Esophagus squamous epithelium (tissue), 4 donors: ENCODE measurements at regions not wholly inside any gene's neighbourhood (a gene's known extent, or its start where the extent isn't known, plus 50 kb on each side); places are given as distances from the start of the nearest gene placed in this dataset.

ENCODE experiments used
- POLR2A ChIP-seq, 4 donors: fragments of 450-650 bp; IDR thresholded peaks; one replicate each; pipeline ENCODE4 v1.6.1; 2017; ENCODE audit warnings: antibody characterized with exemption in 4 of 4, mild to moderate bottlenecking in 4 of 4, moderate library complexity in 3 of 4
- TF ChIP-seq, protein P1 (sequence below), 6 experiments: fragments of 450-650 bp in 4 of 6; fragments of 200-600 bp in 2 of 6; sonication (generic) in 2 of 6; IDR thresholded peaks; one replicate each; pipeline ENCODE4 v1.5.1; 2016 to 2019; ENCODE audit warnings: antibody characterized with exemption in 6 of 6, mild to moderate bottlenecking in 4 of 6, moderate library complexity in 4 of 6

DNA sequence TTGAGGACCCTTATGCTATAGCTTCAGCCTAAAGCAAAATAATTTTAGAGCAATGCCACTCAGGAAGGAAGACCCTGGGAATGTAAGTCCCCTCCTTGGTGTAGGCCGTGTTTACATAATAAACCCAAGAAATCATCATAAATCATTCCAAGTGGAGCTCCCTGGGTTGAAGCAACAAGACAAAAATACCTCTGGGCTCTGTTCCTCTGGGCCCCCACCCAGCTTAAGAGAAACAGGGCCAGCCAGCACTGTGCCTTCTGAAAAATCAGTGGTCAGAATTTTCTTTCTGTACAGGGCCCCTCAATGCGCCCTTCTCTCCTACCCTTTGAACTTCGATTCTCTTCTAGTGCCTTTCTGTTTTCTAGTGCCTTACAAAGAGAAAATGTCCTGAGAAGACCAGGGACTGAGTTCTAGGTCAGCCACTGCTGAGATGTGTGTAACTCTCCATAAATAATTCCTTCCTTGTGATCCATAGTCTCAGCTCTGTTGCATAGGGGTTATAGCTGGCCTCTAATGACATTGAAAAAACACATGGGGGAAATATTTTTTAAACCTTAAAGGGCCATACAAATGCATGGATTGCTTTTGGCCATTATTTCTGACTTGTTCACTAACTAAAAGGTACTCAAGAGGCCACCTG, 101.0 kb downstream of the ADRB2 start:
- TF ChIP-seq, protein P1, sequence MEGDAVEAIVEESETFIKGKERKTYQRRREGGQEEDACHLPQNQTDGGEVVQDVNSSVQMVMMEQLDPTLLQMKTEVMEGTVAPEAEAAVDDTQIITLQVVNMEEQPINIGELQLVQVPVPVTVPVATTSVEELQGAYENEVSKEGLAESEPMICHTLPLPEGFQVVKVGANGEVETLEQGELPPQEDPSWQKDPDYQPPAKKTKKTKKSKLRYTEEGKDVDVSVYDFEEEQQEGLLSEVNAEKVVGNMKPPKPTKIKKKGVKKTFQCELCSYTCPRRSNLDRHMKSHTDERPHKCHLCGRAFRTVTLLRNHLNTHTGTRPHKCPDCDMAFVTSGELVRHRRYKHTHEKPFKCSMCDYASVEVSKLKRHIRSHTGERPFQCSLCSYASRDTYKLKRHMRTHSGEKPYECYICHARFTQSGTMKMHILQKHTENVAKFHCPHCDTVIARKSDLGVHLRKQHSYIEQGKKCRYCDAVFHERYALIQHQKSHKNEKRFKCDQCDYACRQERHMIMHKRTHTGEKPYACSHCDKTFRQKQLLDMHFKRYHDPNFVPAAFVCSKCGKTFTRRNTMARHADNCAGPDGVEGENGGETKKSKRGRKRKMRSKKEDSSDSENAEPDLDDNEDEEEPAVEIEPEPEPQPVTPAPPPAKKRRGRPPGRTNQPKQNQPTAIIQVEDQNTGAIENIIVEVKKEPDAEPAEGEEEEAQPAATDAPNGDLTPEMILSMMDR (IDR thresholded peaks at IDR 0.05), result no peak
- TF ChIP-seq POLR2A (IDR thresholded peaks at IDR 0.05), result no peak
